HPDE6-E6E7 (cell line): ENCODE measurements at regions not wholly inside any gene's neighbourhood (a gene's known extent, or its start where the extent isn't known, plus 50 kb on each side); places are given as distances from the start of the nearest gene placed in this dataset.
"Not testable (repeated sequence)": the region's sequence is repeated elsewhere in the genome, so short reads cannot be mapped to it uniquely, and the experiment has no call there.

Experiments
- DNase-seq: peaks from one replicate; pipeline ENCODE4 v3.0.0; 2011; ENCODE audit warnings: missing footprints; ENCODE audit errors: extremely low spot score

- DNase-seq: no peak
Measured at GRCh38 chr2:180927030-180927686, 53.2 kb upstream of the UBE2E3 start.

- DNase-seq: no peak
Measured at GRCh38 chr2:180925700-180926099, 54.7 kb upstream of the UBE2E3 start.

- DNase-seq: no peak
Measured at GRCh38 chr2:180924063-180924462, 56.3 kb upstream of the UBE2E3 start.

GRCh38 chr2:180910831-180911665 is 69.4 kb upstream of the UBE2E3 start:
- DNase-seq: no peak

- no peak for DNase-seq
Measured at GRCh38 chr2:180907731-180908130, 72.7 kb upstream of the UBE2E3 start.

- no peak for DNase-seq
Measured at GRCh38 chr2:180905461-180905860, 74.9 kb upstream of the UBE2E3 start.

GRCh38 chr2:180905002-180905401 is 75.4 kb upstream of the UBE2E3 start:
- DNase-seq: no peak

GRCh38 chr2:180901331-180901730 is 79.1 kb upstream of the UBE2E3 start:
- no peak for DNase-seq

GRCh38 chr2:180893752-180894151 is 86.7 kb upstream of the UBE2E3 start:
- no peak for DNase-seq

GRCh38 chr2:180892091-180892490 is 88.3 kb upstream of the UBE2E3 start:
- DNase-seq: no peak

GRCh38 chr2:180891360-180891759 is 89.0 kb upstream of the UBE2E3 start:
- DNase-seq: no peak

GRCh38 chr2:180890781-180891180 is 89.6 kb upstream of the UBE2E3 start:
- no peak for DNase-seq

- DNase-seq: no peak
Measured at GRCh38 chr2:180882959-180883358, 97.4 kb upstream of the UBE2E3 start.

- DNase-seq: no peak
Measured at GRCh38 chr2:180876506-180876905, 103.9 kb upstream of the UBE2E3 start.

GRCh38 chr2:180873219-180873618 is 107.2 kb upstream of the UBE2E3 start:
- no peak for DNase-seq

GRCh38 chr2:180872781-180873180 is 107.6 kb upstream of the UBE2E3 start:
- not testable (repeated sequence) for DNase-seq

- DNase-seq: no peak
Measured at GRCh38 chr2:180872255-180872654, 108.2 kb upstream of the UBE2E3 start.

- DNase-seq: no peak
Measured at GRCh38 chr2:180871649-180872048, 108.8 kb upstream of the UBE2E3 start.

- no peak for DNase-seq
Measured at GRCh38 chr2:180849851-180850250, 130.6 kb upstream of the UBE2E3 start.

- DNase-seq: no peak
Measured at GRCh38 chr2:180848393-180848792, 132.0 kb upstream of the UBE2E3 start.

GRCh38 chr2:180846756-180847472 is 133.5 kb upstream of the UBE2E3 start:
- no peak for DNase-seq

- DNase-seq: no peak
Measured at GRCh38 chr2:180842461-180842860, 137.9 kb upstream of the UBE2E3 start.

GRCh38 chr2:180840641-180841040 is 139.8 kb upstream of the UBE2E3 start:
- no peak for DNase-seq
